ENCODE measurements at regions not wholly inside any gene's neighbourhood (a gene's known extent, or its start where the extent isn't known, plus 50 kb on each side); places are given as distances from the start of the nearest gene placed in this dataset.
A peak's percentile ranks its signal among the peaks of the same experiment; 100 is the strongest.

DNA sequence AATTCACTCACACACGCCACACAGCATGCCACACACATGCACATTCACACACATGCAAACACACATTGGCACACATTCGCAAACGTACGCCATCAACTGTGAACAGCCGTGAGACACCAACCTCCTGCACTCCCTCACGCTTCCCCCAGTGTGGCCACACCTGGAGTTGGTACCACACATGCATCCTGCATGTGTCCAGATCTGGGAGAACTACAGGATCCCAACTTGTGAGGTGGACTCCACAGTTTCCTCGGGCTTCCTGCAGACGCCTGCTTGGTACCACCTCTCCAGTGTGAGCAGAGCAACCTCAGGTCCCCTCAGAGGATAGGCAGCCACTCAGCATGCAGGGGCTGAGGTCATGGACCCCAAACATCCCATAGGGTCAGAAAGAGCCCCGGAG, 239.0 kb downstream of the EIPR1 start:
- no peak for DNase-seq (ENCODE audit: low read depth, low spot score)

DNA sequence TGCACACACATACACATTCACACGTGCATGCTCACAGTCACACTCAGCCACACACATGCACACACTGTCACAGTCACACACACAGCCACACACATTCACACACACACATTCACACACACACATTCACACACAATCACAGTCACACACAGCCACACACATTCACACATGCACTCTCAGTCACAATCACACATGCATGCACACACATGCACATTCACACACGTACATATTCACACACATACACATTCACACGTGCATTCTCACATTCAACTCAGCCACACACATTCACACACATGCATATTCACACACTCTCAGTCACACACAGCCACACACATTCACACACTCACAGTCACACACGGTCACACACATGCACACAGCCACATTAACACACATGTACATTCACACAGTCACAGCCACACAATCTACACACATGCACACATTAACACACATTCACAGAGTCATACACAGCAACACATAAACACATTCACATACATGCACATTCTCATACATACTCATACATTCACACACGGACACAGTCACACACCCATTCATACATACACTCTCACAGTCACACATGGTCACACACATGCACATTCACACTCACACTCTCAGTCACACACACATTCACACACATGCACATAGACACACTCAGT, 239.8 kb downstream of the EIPR1 start:
- no peak for DNase-seq (ENCODE audit: low read depth, low spot score)

DNA sequence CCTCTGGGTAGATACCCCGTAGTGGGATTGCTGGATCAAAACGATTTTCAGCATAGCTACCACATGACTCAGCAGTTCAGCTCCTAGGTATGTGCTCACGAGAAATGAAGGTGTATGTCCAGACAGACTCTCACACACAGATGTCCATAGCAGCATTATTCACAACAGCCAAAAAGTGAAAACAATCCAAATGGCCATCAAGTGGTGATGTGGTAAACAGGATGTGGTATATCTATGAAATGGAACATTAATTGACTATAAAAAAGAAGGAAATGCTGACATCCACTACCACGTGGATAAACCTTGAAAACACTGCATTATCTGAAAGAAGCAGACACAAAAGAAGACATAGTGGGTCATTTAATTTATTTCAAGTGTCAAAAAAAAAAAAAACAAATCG, 241.9 kb downstream of the EIPR1 start:
- no peak for DNase-seq (ENCODE audit: low read depth, low spot score)

DNA sequence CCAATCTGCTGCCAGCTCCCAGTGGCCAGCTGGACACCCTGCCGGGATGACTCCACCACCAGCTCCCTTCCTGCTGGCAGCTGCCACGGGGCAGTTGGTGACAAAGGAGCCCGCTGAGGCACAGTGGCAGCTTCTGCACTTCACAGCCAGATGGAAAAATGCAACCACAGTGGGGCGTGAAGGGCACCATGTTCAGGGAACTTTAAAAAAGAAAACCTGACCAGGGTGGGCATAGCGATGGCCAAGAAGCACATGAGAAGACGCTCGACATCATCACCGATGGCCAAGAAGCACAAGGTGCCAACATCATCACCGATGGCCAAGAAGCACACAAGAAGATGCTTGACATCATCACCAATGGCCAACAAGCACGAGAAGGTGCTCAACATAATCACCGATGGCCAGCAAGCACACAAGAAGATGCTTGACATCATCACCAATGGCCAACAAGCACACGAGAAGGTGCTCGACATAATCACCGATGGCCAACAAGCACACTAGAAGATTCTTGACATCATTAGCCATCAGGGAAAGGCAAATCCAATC, 243.5 kb downstream of the EIPR1 start:
- no peak for DNase-seq (ENCODE audit: low read depth, low spot score)

DNA sequence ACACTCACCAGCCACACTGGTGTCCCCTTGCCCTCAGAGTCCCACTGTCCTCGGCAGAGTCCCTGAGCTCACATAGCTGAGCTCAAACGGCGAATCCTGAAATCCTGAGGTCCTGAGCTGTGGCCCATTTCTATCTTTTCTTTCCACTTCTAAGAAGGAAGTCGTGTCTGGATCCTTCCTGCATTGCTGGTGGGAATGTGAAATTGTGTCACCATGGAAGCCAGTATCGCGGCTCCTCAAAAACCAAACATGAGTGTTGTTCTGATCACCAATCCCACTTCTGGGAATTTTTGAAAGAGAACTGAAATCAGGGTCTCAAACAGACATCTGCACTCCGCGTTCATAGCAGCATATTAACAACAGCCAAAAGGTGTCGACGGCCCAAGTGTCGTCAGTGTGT, 244.7 kb downstream of the EIPR1 start:
- no peak for DNase-seq (ENCODE audit: low read depth, low spot score)

DNA sequence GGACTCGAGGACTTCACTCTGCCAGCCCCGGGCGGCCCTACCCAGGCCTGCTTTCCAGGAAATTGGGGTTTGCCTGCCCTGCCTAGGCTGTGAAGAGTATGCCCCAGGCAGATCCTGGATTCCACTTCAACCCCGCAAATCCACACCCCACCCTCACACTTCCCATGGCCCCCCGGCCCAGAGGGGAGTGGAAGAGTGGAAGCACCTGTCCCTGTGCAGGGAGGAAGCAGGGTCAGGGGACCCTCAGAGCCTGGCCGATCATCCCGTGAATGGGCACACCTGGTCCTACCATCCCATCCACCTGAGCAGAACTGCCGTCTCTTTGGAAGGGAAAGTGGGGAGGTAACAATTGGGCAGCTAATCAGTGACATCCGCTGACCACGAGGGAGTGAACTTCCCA, 245.2 kb downstream of the EIPR1 start:
- DNase-seq (ENCODE audit: low read depth, low spot score): no peak

DNA sequence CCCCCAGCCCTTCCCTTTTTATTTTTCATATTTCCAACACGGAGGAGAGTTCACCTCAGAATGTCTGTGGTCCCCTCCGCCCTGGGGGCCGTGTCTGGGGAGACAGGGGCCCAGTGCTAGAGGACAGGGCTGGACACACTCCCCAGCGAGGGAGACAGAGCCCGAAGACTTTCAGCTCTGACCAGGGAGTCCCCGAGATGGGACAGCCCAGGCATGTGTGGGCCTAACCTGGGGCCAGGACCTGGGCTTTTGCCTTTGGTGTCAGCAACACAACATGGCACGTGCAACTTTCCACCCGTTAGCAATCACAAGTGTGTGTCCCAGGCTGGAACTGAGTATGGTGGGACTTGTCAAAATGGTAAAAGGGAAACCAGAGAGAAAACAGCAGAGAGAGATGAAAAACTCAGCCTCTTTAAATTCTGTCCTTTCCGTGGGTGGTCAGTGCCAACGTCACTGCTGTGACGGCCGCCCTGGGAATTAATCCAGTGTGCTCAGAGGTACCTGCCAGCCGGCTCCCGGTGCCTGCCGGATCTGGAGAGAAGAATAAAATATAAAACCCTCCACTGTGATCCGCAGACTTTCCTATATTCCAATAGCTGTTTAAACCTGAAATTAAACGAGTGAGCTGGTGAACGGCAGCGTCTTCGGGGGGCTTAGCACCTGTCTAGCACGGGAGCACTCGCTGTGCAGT, 245.8 kb downstream of the EIPR1 start:
- DNase-seq (ENCODE audit: low read depth, low spot score): peak; percentile 8

DNA sequence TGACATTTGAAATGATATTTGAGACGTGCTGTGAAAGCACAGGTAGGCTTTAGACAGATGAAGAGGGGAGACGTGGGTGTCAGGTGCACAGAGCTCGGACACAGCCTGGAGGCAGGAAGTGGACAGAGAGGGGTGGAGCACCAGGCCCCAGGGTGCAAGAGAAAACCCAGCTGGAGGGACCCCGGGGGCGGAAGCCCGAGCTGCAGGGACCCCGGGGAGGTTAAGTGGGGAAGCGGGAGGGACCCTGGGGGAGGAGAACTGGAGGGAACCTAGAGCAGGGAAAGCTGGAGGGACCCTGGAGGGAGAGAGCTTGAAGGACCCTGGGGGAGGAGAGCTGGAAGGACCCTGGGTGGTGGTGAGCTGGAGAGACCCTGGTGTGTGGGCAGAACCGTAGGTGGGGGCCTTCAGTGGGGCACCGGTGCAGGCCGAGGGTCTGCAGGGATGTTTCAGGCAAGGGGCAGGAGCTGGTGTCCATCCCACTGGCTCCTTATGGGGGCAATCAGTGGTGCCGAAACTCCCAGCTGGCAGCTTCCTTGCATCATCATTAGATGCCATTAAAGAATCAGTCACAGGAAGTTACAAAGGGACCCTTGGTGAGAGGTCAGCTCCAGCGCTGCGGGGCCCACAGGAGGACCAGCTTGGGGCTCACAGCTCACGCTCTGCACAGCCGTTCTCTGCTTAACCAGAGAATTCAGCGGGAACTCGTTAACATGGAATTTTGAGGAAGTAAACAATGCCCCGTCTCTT, 246.6 kb downstream of the EIPR1 start:
- DNase-seq (ENCODE audit: low read depth, low spot score): no peak

DNA sequence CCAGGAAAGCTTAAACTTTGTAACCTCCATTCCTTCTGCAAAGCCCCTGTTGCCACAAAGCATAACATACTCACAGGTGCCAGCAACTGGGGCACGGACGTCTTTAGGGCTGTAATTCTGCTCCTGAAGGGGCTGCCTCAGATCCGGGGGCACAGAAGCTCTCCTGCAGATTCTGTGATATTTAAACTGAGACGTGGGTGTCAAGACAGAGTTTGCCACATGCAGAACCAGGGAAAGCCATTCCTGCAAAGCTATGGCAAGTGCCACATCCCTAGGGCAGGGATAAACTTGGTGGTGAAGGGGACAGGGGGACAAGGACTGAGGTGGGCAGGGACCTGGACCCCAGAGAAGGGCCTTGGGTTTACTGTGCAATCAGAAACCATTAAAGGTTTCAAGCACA, 247.2 kb downstream of the EIPR1 start:
- DNase-seq (ENCODE audit: low read depth, low spot score): no peak

DNA sequence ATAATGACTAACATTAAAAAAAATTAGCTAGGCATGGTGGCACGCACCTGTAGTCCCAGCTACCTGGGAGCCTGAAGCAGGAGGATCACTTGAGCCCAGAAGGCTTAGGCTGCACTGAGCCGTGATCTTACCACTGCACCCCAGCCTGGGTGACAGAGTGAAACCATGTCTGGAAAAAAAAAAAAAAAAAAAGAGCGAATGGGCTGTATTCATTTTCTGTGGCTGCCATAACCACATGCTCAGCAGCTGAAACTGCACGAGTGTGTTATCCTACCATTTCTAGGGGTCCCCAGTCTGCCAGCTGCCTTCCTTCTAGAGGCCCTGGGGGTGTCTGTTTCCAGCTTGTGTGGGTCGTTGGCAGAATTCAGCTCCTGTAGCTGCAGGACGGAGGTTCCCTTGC, 247.8 kb downstream of the EIPR1 start:
- DNase-seq (ENCODE audit: low read depth, low spot score): no peak

DNA sequence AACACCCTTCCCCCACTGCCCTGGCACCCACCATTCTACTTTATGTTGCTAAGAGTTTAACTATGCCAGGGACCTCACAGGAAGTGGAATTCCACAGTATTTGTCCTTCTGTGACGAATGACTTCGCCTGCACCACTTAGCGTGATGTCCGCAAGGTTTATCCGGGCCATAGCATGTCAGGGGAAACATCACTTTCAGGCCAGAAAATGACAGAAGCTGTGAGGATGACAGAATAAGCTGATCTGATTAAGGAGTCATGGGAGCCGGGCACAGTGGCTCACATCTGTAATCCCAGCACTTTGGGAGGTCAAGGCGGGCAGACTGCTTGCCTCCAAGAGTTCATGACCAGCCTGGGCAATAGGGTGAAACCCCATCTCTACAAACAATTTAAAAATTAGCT, 248.8 kb downstream of the EIPR1 start:
- DNase-seq (ENCODE audit: low read depth, low spot score): no peak

DNA sequence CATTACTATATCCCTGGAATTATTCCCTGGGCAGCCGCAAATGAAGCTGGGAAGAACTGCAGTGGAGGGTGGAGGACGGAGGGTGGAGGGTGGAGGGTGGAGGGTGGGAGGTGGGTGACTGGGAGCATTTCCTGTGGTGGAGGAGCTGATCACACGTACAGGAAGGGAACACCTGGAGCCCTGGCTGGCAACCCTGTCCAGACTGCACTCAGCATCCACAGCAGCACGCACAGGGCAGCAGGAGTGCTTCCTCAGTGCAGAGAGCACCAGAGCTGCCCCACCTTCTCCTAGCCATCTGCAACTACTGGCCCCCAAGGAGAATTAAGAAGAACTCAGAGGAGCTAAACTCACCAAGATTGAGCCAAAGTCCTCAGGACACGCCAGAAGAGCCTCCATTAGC, 249.9 kb downstream of the EIPR1 start:
- DNase-seq (ENCODE audit: low read depth, low spot score): no peak

DNA sequence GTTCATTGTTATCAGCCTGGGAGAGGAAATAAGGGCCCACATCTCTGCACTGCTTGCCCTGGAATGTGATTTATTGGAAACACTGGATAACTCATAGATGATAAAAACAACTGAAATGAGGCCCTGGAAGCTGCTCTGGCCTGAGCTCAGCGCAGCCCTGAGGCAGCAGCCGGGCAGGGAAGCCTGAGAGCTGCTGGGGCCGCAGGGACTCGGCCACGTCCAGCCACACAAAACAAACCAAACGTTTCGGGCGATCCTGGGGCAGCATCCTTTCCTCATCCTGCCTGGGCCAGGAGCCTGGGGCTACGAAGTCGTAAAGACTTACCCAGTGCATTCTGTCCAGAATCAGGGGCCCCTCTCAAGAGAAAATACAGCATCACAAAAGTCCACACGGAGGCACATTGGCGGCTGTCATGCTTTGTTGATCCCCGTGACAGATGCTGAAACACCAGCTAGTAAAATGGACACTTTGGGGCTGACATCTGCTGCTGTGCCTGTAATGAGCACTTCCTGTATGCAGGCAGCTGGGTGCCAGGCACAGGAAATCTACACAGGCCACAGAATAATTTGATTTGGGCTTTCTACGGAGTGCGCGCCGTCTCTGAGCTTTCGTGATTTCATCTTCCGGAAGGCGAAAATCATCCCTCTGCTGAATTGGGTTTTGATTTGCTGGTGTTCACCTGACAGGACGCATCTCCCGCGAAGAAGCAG, 250.6 kb downstream of the EIPR1 start:
- DNase-seq (ENCODE audit: low read depth, low spot score): no peak

DNA sequence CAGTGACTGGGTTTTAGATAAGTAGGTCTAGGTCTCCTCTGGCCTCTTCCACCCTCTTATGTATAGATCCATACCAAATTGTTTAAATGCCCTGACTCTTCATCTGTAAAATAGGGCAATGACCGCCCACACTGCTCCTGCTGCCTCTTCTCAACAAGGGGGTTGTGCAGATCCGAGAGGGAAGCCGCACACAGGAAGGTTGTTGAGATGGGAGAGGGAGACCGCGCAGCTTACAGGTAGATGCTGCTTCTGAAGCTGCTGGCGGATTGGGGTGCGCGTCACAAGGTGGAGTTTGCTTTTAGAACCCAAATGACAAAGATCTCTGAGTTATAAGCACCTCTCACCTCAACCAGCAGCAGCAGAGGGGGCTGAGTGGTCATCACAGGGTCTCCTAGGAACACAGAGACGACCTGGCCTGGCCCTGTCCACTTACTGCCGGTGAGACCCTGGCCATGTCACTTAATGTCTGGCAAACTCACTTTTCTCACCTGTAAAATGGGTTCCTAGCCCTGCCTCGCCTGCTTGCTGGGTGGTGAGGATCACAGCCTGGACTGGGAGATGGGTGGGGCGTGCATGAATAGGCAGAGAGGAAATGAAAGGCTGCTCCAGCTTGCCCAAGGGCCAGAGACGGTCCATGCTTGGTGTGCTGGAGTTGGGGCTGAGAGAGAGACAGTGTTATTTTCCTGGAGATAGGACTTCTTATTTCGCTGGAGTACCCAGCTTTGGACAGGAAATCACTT, 251.3 kb downstream of the EIPR1 start:
- no peak for DNase-seq (ENCODE audit: low read depth, low spot score)

DNA sequence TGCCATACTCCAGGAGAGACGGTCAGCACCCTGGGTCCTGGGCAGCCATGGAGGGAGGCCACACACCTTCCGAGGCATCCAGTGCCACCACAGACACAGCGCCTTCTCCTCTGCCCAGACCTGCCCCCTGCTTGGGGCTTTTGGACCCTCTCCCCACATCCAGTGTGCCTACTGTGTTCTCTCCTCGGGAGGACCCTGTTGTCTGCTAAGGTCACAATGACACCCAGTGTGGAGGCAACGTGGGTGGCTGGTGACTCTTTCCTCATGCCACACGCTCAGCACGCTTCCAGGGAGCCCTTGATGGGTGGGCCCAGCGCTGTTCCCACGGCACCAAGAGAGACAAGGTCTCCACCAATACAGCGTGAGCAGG, 251.9 kb downstream of the EIPR1 start:
- DNase-seq (ENCODE audit: low read depth, low spot score): no peak

DNA sequence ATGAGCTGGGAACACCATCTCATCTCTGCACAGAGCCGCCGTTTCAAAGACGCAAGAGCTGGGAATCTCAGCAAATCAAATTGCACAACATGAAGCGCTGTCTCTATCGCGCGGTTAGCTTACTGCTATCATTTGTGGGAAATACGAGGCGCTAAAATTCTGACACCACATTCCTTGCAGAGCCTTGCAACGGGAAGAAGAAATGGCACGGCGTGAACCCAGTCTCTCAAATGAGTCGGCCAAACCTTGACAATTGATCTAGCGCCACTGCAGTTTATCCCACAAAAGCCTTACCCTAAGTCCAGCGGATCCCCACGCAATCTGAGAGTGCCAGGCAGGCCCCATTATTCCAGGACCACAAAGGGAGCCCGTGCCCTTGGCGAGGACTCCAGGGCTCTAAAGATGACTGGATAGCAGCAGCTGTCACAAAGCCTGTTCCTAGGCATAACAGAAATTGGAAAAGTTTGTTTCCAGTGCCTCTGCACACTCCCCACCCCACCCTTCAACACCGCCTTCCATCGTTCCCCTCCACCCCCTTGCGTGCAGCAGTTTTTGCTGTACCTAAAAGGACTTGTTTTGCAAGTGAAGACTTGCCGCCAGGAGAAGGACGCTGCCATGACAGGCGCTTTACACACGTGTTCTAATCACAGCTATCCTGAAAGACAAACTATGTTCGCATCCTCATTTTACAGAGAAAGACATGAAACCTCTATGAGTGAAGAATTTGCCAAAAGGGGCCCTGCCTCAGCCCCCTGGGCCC, 252.4 kb downstream of the EIPR1 start:
- no peak for DNase-seq (ENCODE audit: low read depth, low spot score)

DNA sequence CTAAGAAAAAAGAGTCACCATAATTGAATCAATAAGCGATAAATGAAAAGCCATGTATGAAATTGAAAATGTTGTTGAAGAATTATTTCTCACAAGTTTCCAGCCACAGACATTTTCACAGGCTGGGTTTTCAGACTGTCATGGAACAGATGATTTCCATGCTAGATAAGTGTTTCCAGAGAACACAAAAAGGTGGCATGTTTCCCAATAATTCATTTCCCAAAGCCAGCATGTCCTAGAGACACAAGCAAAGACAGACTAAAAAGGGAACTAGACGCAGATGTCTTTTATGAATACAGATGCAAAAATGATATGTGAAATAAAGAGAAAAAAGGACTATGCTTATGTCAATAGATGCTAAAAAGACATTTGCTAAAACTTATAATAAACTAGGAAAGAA, 255.1 kb downstream of the EIPR1 start:
- no peak for DNase-seq (ENCODE audit: low read depth, low spot score)

DNA sequence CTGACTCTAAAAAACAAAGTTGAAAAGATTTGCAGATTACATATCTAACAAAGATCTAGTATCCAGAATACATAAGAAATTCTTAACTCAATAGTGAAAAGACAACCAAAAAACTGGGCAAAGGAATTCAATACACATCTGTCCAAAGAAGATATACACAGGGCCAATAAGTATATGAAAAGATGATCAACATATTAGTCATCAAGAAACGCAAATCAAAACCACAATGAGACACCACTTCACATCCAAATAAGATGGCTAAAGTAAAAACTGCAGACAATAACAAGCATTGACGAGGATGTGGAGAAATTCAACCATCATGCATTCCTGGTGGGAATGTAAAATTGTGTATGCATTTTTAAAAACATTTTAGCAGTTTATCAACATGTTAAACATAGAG, 256.0 kb downstream of the EIPR1 start:
- no peak for DNase-seq (ENCODE audit: low read depth, low spot score)

DNA sequence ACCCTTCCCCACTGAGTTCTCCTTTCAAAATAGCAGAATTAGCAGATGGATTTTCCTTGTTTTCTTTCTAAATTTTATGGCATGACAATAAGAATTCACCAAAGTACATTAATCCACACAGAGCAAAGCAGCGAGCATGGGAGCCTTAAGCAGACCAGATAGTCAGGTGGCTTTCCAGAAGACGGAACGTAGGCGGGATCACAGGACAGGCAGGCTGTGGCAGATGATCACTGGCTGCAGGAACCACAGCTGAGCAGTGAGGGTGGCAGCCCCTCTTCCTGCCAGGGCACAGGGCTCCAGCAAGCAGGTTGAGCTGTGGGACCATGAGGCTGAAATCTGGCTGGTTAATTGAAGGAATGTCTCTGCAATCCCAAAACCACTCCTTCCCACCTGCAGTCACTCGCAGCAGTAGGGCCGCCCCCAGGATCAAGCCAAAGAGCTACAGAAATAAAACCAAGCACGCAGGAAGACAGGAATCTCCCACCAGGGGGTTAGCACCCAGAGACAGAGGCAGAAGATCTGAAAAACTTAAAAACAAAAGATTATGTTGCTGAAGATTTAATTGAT, 259.9 kb downstream of the EIPR1 start:
- DNase-seq (ENCODE audit: low read depth, low spot score): no peak

DNA sequence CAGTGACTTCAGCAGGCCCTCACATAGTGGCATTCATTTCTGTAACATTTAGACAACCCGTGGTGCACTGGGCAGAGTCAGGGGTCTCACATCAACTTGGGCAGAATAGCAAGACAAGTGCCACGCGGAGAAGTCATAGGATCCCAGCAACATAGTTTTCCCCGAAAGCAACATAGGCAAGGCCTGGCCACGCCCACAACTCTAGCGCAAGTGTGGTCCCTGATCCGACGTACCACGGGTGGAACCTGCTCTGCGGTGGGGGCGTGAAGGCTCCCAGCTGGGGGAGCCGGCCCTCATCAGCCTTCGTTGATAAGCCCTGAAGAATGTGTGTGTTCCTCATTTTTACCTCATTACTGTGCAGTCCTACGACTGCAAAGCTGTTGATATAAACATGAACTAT, 261.2 kb downstream of the EIPR1 start:
- DNase-seq (ENCODE audit: low read depth, low spot score): no peak

Data from astrocyte of the hippocampus (primary cell).